ENCODE measurements at regions not wholly inside any gene's neighbourhood (a gene's known extent, or its start where the extent isn't known, plus 50 kb on each side); places are given as distances from the start of the nearest gene placed in this dataset.

DNA sequence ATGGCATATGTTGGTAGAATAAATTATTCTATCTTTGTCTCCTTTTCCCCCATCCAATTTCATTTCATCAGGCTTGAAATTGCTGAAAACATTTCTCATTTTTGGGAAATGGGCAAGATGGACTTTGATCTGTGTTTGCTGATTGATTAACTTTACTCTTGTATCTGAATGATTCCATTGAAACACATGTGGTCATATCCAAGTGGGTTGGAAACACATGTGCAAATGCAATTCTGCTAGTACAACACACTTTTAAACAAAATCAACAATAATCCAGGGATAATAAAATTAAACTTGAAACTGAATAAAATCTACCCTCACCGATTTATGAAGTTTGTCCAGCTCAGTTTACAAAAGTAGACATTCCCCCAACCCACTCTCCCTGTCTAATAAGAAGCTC, 96.9 kb downstream of the EPDR1 start:
- WGBS (ENCODE audit: insufficient coverage, insufficient replicate concordance, low lambda C conversion rate, missing lambda C conversion rate): 45% methylated on average over 1 of the region's 1 CpG
- SMC1A ChIA-PET (ENCODE audit: uncharacterized antibody, unreplicated experiment): interaction anchor here (0.5 to 3.1 kb wide), 2 partner anchors 10 to 473 kb away, joined by 3 to 10 read pairs; no protein-coding TSS in a partner anchor
- CTCF ChIA-PET: interaction anchor here (1.2 to 2.1 kb wide), 3 partner anchors 10 to 100 kb away, joined by 3 to 9 read pairs (median 5); partner anchors contain the start of gene SFRP4
- no peaks in the 10 kb centered on the region for H3K9me3 ChIP-seq (replicated peaks; ENCODE audit: control insufficient read depth, insufficient read depth, low read length)
- BruUV-seq (replicated peaks): no TSS peak
- H4K20me1 ChIP-seq (ENCODE audit: control insufficient read depth, insufficient read depth): no peaks in the 10 kb centered on the region
- POLR2A ChIA-PET: no interaction called here
- no peaks in the 10 kb centered on the region for H3K36me3 ChIP-seq (ENCODE audit: control insufficient read depth in 2 of 2, insufficient read depth in 2 of 2, low read length in 1 of 2)
- TF ChIP-seq RB1 (IDR thresholded peaks at IDR 0.05; ENCODE audit: borderline replicate concordance) (no peak), CHD1 (IDR thresholded peaks at IDR 0.05; ENCODE audit: low read depth, low read length) (no peak), SREBF2 (IDR thresholded peaks at IDR 0.05; ENCODE audit: low read length) (no peak), SMAD1 (IDR thresholded peaks at IDR 0.05; ENCODE audit: low read depth, partially characterized antibody) (no peak), IRF4 (IDR thresholded peaks at IDR 0.05; ENCODE audit: low read depth, low read length) (no peak), SMC3 (IDR thresholded peaks at IDR 0.05; ENCODE audit: borderline replicate concordance, low read length) (no peak), MTA3 (IDR thresholded peaks at IDR 0.05; ENCODE audit: borderline replicate concordance, low read length) (no peak), KAT2A (conservative IDR thresholded peaks at IDR 0.05; ENCODE audit: control insufficient read depth, low read depth, low read length) (no peak), ZNF384 (IDR thresholded peaks at IDR 0.05; ENCODE audit: borderline replicate concordance, low read depth, low read length) (no peak), NFIC (IDR thresholded peaks at IDR 0.05; ENCODE audit: low read depth, low read length) (no peak), RCOR1 (conservative IDR thresholded peaks at IDR 0.05; ENCODE audit: low read depth, low read length) (no peak), FOXM1 (IDR thresholded peaks at IDR 0.05; ENCODE audit: low read depth, low read length) (no peak), RFX5 (IDR thresholded peaks at IDR 0.05; ENCODE audit: low read depth, low read length) (no peak)
- TF ChIP-seq, protein P1, sequence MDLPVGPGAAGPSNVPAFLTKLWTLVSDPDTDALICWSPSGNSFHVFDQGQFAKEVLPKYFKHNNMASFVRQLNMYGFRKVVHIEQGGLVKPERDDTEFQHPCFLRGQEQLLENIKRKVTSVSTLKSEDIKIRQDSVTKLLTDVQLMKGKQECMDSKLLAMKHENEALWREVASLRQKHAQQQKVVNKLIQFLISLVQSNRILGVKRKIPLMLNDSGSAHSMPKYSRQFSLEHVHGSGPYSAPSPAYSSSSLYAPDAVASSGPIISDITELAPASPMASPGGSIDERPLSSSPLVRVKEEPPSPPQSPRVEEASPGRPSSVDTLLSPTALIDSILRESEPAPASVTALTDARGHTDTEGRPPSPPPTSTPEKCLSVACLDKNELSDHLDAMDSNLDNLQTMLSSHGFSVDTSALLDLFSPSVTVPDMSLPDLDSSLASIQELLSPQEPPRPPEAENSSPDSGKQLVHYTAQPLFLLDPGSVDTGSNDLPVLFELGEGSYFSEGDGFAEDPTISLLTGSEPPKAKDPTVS (IDR thresholded peaks at IDR 0.05; ENCODE audit: low read depth, low read length): no peak
- ATAC-seq (no peak), DNase-seq (ENCODE audit: low read depth, low spot score) (no peak), FAIRE-seq (no peak)
- H3K9ac ChIP-seq (ENCODE audit: control insufficient read depth, insufficient read depth, low read length): no peak overlapping the region
- no peaks in the 10 kb centered on the region for H3K4me1 ChIP-seq (ENCODE audit: control insufficient read depth, insufficient read depth, low read length)
- no peaks in the 10 kb centered on the region for H3K79me2 ChIP-seq (ENCODE audit: control insufficient read depth, insufficient read depth, low read length)
- intact Hi-C loops (cut with micrococcal nuclease; ENCODE audit: unreplicated experiment) (no loop called here), in situ Hi-C loops (cut with MboI) (no loop called here)
- H3K27me3 ChIP-seq (replicated peaks in 1 of 2; ENCODE audit: control insufficient read depth in 2 of 2, insufficient read depth in 2 of 2, low read length in 1 of 2): no peaks in the 10 kb centered on the region; a peak in 1 of 4 replicates
- H3K4me3 ChIP-seq: no peak overlapping the region
- no peak overlapping the region for H3K27ac ChIP-seq (ENCODE audit: control insufficient read depth, insufficient read depth)
- no peak overlapping the region for H3K4me2 ChIP-seq (ENCODE audit: control insufficient read depth, insufficient read depth)
- RAD21 ChIA-PET (ENCODE audit: unreplicated experiment): interaction anchor here (0.7 kb wide), 1 partner anchor 72 kb away, joined by 3 read pairs; no protein-coding TSS in a partner anchor
- H2AFZ ChIP-seq (ENCODE audit: control insufficient read depth, low read depth, low read length): no peak overlapping the region

Data from GM12878 (cell line).